ENCODE measurements at regions not wholly inside any gene's neighbourhood (a gene's known extent, or its start where the extent isn't known, plus 50 kb on each side); places are given as distances from the start of the nearest gene placed in this dataset.

GRCh38 chr12:77722536-77722935, 108.2 kb upstream of the NAV3 start:
- Histone ChIP-seq H4K20me1 (ENCODE audit: insufficient read depth) (no peaks in the 10 kb centered on the region), H3K27ac (ENCODE audit: low read depth in 2 of 2, low read length in 1 of 2) (no peak overlapping the region), H3K79me2 (ENCODE audit: insufficient read depth) (no peaks in the 10 kb centered on the region; the same call in 1 of the 2 replicates), H3K4me1 (ENCODE audit: control insufficient read depth in 1 of 2, insufficient read depth in 2 of 2, low read depth in 1 of 2, low read length in 1 of 2) (no peaks in the 10 kb centered on the region; a peak in 2 of 4 replicates), H3K9me2 (no peaks in the 10 kb centered on the region), H3K9ac (no peak overlapping the region), H3F3A (replicated peaks; ENCODE audit: insufficient read depth) (no peaks in the 10 kb centered on the region), H3K27me3 (ENCODE audit: insufficient read depth) (no peaks in the 10 kb centered on the region), H2AFZ (ENCODE audit: low read depth) (no peak overlapping the region), H3K4me3 (ENCODE audit: low read depth in 2 of 2, low read length in 1 of 2) (no peak overlapping the region), H3K4me2 (no peak overlapping the region), H3K36me3 (replicated peaks in 1 of 2; ENCODE audit: control insufficient read depth in 1 of 2, insufficient read depth in 2 of 2, low read length in 1 of 2) (no peaks in the 10 kb centered on the region), H3K9me3 (no peaks in the 10 kb centered on the region)
- TF ChIP-seq RCOR1 (IDR thresholded peaks at IDR 0.05; ENCODE audit: low read length) = no peak
- TF ChIP-seq EP300 (IDR thresholded peaks at IDR 0.05; ENCODE audit: borderline replicate concordance in 1 of 2, low read depth in 1 of 2, low read length in 1 of 2) = no peak
- no peak for TF ChIP-seq MAX (IDR thresholded peaks at IDR 0.05; ENCODE audit: low read depth)
- TF ChIP-seq SMC3 (IDR thresholded peaks at IDR 0.05; ENCODE audit: low read depth, low read length) = no peak
- TF ChIP-seq RFX5 (IDR thresholded peaks at IDR 0.05; ENCODE audit: low read length) = no peak
- no peak for TF ChIP-seq FOXJ3 (CRISPR knock-in tag; IDR thresholded peaks at IDR 0.05)
- no peak for TF ChIP-seq CTCF (IDR thresholded peaks at IDR 0.05)
- no peak for TF ChIP-seq FOXM1 (IDR thresholded peaks at IDR 0.05; ENCODE audit: low read depth)
- TF ChIP-seq GATA2 (CRISPR knock-in tag; IDR thresholded peaks at IDR 0.05) = no peak
- no peak for TF ChIP-seq TEAD4 (IDR thresholded peaks at IDR 0.05; ENCODE audit: borderline replicate concordance, insufficient read depth)
- no peak for TF ChIP-seq REST (IDR thresholded peaks at IDR 0.05; ENCODE audit: low read depth, low read length)
- no peak for TF ChIP-seq TCF12 (IDR thresholded peaks at IDR 0.05)
- no peak for TF ChIP-seq EZH2phosphoT487 (IDR thresholded peaks at IDR 0.05; ENCODE audit: borderline replicate concordance, low read depth)
- no peak for TF ChIP-seq RXRA (IDR thresholded peaks at IDR 0.05; ENCODE audit: borderline replicate concordance, low read depth)
- ChIA-PET POLR2A (no interaction called here), CTCF (interaction anchor here (0.7 to 1.1 kb wide), 2 partner anchors 122 to 203 kb away, joined by 3 to 6 read pairs; no protein-coding TSS in a partner anchor)
- DNase-seq = no peak
